NCI-H2081 treated with DMSO at 0.1 percent for 48 hours (cell line): ENCODE measurements at regions not wholly inside any gene's neighbourhood (a gene's known extent, or its start where the extent isn't known, plus 50 kb on each side); places are given as distances from the start of the nearest gene placed in this dataset.

Experiments
- DNase-seq: peaks from one replicate; lab custom pipeline; 2025; lab: John Stamatoyannopoulos, UW

GRCh38 chr9:87282538-87282937 lies 215.1 kb upstream of the DAPK1 start:
- DNase-seq = no peak

- DNase-seq = no peak
These were observed 214.1 kb upstream of the DAPK1 start for GRCh38 chr9:87283585-87283984.

- DNase-seq = no peak
These were observed 212.3 kb upstream of the DAPK1 start for GRCh38 chr9:87285183-87285850.

- no peak for DNase-seq
These were observed 211.2 kb upstream of the DAPK1 start for GRCh38 chr9:87286506-87286905.

GRCh38 chr9:87290241-87291052 lies 207.2 kb upstream of the DAPK1 start:
- DNase-seq = no peak

- no peak for DNase-seq
These were observed 205.0 kb upstream of the DAPK1 start for GRCh38 chr9:87292449-87293191.

- no peak for DNase-seq
These were observed 203.5 kb upstream of the DAPK1 start for GRCh38 chr9:87294126-87294525.

- DNase-seq = no peak
These were observed 196.8 kb upstream of the DAPK1 start for GRCh38 chr9:87300915-87301314.

- no peak for DNase-seq
These were observed 196.3 kb upstream of the DAPK1 start for GRCh38 chr9:87301371-87301770.

- no peak for DNase-seq
These were observed 192.5 kb upstream of the DAPK1 start for GRCh38 chr9:87305151-87305550.

GRCh38 chr9:87306006-87306405 lies 191.7 kb upstream of the DAPK1 start:
- DNase-seq = no peak

- no peak for DNase-seq
These were observed 189.8 kb upstream of the DAPK1 start for GRCh38 chr9:87307848-87308247.

- DNase-seq = no peak
These were observed 188.4 kb upstream of the DAPK1 start for GRCh38 chr9:87309236-87309635.

GRCh38 chr9:87310827-87311523 lies 186.7 kb upstream of the DAPK1 start:
- DNase-seq = no peak

GRCh38 chr9:87319656-87320055 lies 178.0 kb upstream of the DAPK1 start:
- no peak for DNase-seq

- no peak for DNase-seq
These were observed 177.4 kb upstream of the DAPK1 start for GRCh38 chr9:87320146-87320884.

GRCh38 chr9:87322840-87323635 lies 174.6 kb upstream of the DAPK1 start:
- no peak for DNase-seq

- DNase-seq = no peak
These were observed 173.7 kb upstream of the DAPK1 start for GRCh38 chr9:87323928-87324327.

- peak; percentile 20 for DNase-seq
These were observed 173.0 kb upstream of the DAPK1 start for GRCh38 chr9:87324613-87325194.

- DNase-seq = no peak
These were observed 170.0 kb upstream of the DAPK1 start for GRCh38 chr9:87327575-87328125.
